GM19463 (cell line): ENCODE measurements at regions not wholly inside any gene's neighbourhood (a gene's known extent, or its start where the extent isn't known, plus 50 kb on each side); places are given as distances from the start of the nearest gene placed in this dataset.

Experiments
- ATAC-seq: cut with Tn5 transposase; IDR thresholded peaks from one replicate; pipeline ENCODE4 v1.9.1; 2021; ENCODE audit warnings: mild to moderate bottlenecking, moderate library complexity; ENCODE audit not compliant: unreplicated experiment

DNA sequence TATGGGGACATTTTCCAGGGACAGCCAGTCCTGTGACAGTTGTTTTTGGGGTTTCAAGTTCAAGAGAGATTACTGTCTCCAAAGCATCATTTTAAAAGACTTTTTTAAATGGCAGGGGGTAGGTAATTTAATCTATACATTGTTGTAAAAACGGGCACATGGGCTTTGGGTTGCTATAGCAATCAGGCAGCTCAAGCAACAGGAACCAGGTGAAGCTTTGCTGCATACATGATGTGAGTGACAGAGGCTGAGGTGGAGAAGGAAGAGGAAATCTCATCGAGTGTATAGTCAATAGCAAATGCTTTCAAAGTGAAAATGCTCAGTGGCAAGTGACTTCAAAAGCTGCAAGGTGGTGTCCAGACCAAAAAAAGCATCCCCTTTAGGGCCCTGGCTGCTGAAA lies 277.4 kb upstream of the JAG1 start:
- ATAC-seq: no peak

DNA sequence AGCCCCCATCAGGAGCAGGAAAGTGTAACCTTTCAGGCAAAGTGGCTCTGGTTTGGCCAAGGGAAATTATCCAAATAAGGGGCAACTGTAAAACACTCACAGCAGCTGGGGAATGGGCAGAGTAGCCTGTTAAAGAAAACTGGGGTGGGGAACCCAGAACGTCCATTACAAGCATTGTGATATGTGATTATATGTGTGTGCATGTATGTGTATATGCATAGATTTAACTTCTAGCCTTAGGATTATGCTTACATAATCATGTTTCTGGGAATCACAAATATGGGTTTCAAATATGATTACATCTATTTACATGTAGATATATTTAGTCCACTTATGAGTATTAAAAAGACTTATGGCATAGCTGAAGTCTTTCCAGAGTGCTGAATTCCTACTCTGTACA lies 278.1 kb upstream of the JAG1 start:
- no peak for ATAC-seq

DNA sequence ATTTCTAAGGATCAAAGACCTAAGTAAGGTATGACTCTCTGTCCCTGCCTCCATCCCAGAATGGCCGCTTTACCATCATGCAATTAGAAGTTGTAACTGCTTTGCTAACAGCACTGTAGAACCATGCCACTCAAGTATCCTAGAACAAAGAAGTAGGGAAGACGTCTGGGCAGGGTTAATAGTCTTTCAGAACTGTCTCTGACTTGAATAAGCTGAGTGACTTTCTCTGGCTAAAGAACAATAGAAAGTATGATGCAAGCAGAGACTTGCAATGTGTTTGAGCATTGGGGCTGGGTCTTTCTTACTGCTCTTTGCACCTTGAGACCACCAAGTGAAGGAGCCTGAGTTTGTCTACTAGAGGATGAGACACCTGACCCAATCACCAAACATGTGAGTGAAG lies 279.6 kb upstream of the JAG1 start:
- ATAC-seq: no peak

DNA sequence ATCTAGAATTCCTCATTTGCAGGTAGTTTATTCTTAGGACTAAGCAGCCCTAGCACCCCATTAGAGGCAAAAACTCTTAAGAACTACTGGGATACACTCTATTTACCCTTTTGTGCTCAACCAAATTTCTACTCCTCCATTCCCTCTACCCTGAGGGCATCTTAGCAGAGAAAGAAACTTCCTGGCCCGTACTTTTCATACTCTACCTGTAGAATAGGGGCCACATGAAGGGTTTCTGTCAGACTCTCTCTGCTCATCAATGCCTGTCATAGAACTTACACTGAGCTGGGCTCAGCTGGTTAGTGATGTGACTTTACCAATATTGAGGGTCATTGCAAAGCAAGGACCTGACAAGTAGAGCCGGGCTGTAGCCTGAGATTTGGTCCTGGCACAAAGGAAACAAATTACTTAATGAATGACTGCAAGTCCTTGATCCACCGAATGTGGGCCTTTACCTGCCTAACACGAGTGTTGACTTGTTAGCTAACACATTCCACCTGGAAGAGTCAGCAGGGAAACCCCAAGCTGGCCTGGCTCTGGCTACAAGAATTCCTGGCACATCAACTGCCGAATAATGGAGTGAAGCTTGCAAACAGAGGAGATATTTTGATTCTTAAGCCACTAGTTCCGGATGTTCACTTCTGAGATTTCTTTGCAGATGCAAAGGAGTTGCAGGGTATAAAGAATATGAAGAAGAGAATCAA lies 280.5 kb upstream of the JAG1 start:
- no peak for ATAC-seq

GRCh38 chr20:10954908-10955580 lies 281.2 kb upstream of the JAG1 start:
- no peak for ATAC-seq

GRCh38 chr20:10958279-10958678 lies 284.5 kb upstream of the JAG1 start:
- ATAC-seq: no peak

DNA sequence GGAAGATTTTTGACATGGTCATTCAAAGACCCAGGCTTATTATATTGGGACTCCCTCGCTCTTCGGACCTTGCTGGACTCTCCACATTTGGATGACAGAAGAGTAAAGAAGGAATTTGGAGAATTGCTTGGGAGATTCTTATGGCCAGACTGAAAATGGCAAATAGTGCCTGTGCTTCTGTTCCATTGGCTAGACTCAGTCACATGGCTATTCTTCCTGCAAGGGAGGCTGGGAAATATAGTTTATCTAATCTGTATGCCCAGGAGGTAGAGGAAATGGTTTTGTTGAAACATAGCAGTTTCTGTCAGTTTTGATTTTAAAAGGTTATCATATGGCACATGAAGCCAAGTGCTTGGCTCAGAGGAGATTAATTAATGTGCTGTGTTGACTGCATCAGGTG lies 286.6 kb upstream of the JAG1 start:
- no peak for ATAC-seq

DNA sequence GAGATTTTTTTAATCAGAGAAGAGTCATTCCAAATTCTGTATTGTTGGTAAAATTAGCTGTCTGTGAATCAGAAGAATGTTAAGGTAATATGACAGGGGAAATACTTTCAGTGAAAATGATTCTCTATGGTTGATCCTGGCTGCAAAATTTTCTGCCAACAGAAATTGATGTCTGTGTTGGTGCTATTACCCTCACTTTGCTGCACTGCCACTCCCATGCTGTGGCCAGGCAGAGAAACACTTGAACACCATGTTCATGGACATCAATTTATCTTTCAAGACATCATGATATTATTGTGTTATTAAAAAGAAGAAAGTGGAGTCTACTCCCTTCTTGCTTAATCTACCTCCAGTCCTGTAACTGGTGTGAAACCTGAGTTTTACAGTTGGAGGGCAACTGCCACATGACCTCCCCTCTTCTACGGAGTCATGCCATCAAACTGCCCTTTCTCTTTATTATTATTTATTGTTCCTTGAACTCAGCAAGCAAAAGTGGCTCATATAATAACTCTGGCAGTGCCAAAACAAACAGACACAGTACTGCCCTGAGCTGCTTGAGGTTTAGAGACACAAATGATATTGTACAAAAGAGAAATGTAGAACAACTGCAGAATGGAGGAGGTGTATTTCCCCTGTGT lies 288.0 kb upstream of the JAG1 start:
- no peak for ATAC-seq

- no peak for ATAC-seq
These were observed 289.1 kb upstream of the JAG1 start for GRCh38 chr20:10962937-10963336.

GRCh38 chr20:10963717-10964266 lies 290.0 kb upstream of the JAG1 start:
- ATAC-seq: no peak

GRCh38 chr20:10965936-10966470 lies 292.2 kb upstream of the JAG1 start:
- ATAC-seq: no peak

GRCh38 chr20:10970109-10970508 lies 296.3 kb upstream of the JAG1 start:
- no peak for ATAC-seq

DNA sequence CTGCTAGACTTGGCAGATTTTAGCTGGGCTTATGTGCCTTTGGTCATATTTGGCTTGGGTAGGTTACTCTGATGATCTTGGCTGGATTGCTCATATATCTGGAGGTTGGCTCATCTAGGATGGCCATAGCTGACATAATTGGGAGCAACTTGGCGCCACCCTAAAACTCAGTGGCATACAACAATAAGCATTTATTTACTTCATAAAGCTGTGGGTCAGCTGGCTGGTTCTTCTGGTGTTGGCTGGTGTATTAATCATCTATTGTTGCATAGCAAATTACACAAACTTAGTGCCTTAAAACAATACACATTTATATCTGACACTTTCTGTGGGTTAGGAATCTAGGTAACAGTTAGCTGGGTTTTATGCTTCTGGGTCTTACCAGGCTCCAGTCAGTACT lies 297.3 kb upstream of the JAG1 start:
- no peak for ATAC-seq

DNA sequence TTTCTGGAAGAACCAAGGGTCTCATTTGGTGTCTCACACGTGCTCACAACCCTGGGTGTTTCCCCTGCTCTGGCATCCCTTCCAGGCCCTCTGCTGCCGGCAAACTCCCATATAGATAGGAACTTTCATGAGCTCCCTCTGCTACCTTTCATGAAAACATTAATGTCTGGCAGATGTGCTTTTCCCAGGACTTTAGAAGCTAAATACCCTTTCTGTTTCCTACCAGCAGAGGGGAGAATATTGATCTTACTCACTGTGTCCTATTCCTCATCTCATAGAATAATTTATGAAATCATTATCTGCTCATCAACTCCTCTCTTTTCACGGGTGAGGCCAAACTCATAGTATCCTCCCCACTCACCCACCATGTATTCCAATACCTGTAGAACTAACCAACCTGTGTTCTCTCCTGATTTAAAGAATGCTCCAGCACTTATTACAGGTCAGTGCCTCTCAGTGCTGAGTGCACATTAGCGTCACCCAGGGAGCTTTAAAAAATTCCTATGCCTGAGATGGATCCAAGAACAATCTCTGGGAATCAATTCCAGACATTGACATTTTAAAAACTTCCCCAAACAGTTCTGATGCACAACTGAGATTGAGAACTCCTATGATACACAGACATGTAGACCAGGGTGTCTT lies 298.5 kb upstream of the JAG1 start:
- ATAC-seq: no peak

DNA sequence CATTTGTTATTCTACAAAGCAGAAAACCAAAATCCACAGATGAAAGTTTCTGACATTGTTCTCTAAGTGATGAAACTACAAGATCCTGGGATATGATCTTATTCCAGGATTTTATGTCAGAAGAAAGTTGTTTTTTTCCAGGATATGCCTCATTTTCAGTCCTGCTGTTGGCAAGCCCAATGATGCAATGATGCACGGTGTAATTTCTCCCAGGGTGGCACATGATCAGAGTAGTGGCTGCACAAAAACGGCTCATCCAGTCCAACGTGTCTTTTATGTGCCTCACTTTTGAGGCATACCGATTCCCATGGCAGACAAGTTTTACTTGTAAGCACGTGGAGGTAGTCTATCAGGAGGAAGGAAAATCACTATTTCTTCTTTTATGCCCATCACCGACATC lies 302.3 kb upstream of the JAG1 start:
- no peak for ATAC-seq

DNA sequence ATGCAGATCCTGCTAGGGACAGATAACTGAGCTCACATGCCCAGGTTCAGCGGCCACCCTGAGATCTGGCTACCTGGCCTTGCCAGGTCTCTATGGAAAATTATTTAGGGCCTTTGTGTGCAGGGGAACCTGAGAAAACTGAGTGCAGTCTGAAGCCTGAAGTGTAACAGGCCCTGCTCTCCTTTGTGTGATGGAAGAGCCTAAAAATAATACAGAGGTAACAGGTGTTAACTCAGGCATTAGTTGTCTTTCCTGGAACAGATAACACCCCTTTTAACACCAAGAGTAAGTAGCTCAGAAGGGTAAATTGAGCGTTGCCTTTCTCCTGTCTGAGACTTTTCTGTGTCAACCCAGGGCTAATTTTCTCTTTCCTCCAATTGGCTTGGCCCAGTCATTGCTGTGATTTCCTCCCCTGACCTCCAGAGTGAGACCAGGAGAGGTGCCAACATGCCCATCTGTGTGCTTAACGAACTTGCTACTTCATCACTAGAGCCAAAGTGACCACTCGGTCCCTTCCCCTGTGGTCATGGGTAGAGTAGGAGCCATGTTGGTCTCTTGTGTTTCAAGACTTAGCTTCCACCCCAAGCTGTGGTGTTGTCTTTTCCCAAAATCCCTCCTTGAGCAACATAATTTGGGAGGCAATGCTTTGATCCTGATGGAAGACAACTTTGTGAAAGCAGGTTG lies 304.4 kb upstream of the JAG1 start:
- no peak for ATAC-seq

- no peak for ATAC-seq
These were observed 304.9 kb upstream of the JAG1 start for GRCh38 chr20:10978713-10979112.

DNA sequence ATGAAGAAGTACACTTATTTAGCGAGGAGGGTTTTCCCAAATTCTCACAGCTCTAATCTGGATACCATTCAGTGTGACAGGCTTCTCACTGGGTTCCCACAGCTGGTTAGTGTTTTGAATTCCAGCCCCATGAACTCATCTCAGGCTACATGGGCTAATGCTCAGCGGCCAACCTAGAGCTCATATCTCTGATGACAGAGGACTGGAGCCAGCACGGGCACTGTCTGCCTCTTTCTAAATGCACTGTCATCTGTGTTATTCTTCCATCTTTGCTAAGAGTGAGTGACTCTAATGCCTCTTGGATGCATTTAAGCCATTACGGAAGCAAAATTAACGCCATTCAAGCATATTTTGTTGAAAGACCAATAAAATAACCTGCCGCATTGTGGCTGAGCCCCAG lies 308.9 kb upstream of the JAG1 start:
- no peak for ATAC-seq

GRCh38 chr20:10984294-10984693 lies 310.5 kb upstream of the JAG1 start:
- ATAC-seq: no peak

DNA sequence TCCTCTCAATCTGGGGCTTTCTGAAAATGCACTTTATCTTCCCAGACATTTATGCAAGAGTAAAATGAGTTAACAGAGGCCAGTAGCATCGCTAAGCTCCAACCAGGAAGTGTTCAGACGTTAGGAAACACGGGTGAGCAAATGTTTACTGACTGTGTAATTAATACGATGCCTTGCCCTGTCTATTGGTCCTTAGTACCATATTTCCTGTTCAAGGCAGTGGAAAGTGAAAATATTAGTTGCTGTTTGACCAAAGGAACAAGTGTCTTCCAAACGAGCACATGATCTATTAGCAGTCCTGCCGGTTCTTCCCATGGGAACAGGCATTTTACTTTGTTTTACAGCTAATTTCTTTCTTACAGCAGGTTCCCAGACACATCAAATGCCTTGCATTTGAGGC lies 311.1 kb upstream of the JAG1 start:
- ATAC-seq: no peak

DNA sequence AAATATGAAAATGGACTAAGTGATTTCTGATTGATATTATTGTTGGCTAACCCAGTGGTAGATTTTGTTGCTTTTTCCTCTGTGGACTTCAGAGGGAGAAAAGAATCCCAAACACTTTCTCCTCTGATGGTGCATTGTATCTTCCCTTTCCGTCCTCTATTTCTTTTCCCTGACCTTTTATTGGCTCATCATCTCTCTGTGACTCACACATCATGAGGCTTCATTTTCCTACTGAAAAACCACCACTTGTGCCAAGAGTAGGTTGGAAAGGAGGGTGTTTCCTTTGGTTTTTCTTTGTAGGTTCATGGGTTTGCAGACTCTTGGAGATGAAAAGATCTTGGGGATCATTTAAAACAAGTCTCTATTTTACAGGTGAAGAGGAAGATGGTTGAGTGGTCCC lies 311.7 kb upstream of the JAG1 start:
- no peak for ATAC-seq
